ENCODE measurements at regions not wholly inside any gene's neighbourhood (a gene's known extent, or its start where the extent isn't known, plus 50 kb on each side); places are given as distances from the start of the nearest gene placed in this dataset.

- CTCF ChIA-PET: no interaction called here
- TF ChIP-seq CTCF (IDR thresholded peaks at IDR 0.05): no peak
- Mint-ChIP-seq H3K9me3 (no peaks in the 10 kb centered on the region), H3K27ac (no peak overlapping the region), H3K36me3 (ENCODE audit: low read depth) (no peaks in the 10 kb centered on the region), H3K4me1 (ENCODE audit: low read depth) (no peaks in the 10 kb centered on the region), H3K27me3 (no peaks in the 10 kb centered on the region), H3K4me3 (no peak overlapping the region)
- peaks cover 0 to 2% of the 10 kb centered on the region in 2 experiments for H3K27me3 ChIP-seq (ENCODE audit: control insufficient read depth in 1 of 2, insufficient read depth in 2 of 2, low read length in 2 of 2)
- H3K4me3 ChIP-seq (ENCODE audit: low read length): no peak overlapping the region
- POLR2A ChIA-PET: no interaction called here
- no peak for ATAC-seq (ENCODE audit: poor library complexity)
- H3K36me3 ChIP-seq (ENCODE audit: insufficient read depth, low read length): no peaks in the 10 kb centered on the region
- no peaks in the 10 kb centered on the region for H3K9me3 ChIP-seq (ENCODE audit: control insufficient read depth in 1 of 2, insufficient read depth in 1 of 2, low read length in 2 of 2)
- intact Hi-C loops (cut with DNase I, micrococcal nuclease): no loop called here
- H3K4me1 ChIP-seq (ENCODE audit: insufficient read depth, low read length): no peaks in the 10 kb centered on the region
- no peak overlapping the region for H3K27ac ChIP-seq (ENCODE audit: low read depth in 1 of 2, low read length in 2 of 2)
- DNase-seq: no peak
Observed at GRCh38 chr2:191497822-191498221, 180.1 kb upstream of the NABP1 start.

GRCh38 chr2:191499050-191499449 is 178.9 kb upstream of the NABP1 start:
- H3K27me3 ChIP-seq (ENCODE audit: control insufficient read depth in 1 of 2, insufficient read depth in 2 of 2, low read length in 2 of 2): peaks cover 0 to 2% of the 10 kb centered on the region in 2 experiments
- DNase-seq (no peak), ATAC-seq (ENCODE audit: poor library complexity) (no peak)
- H3K4me3 Mint-ChIP-seq: no peak overlapping the region
- H3K27ac Mint-ChIP-seq: no peak overlapping the region
- ChIA-PET CTCF (no interaction called here), POLR2A (no interaction called here)
- no peak overlapping the region for H3K27ac ChIP-seq (ENCODE audit: low read depth in 1 of 2, low read length in 2 of 2)
- no peaks in the 10 kb centered on the region for H3K4me1 Mint-ChIP-seq (ENCODE audit: low read depth)
- H3K36me3 Mint-ChIP-seq (ENCODE audit: low read depth): no peaks in the 10 kb centered on the region
- no peak overlapping the region for H3K4me3 ChIP-seq (ENCODE audit: low read length)
- no peaks in the 10 kb centered on the region for H3K9me3 ChIP-seq (ENCODE audit: control insufficient read depth in 1 of 2, insufficient read depth in 1 of 2, low read length in 2 of 2)
- intact Hi-C loops (cut with DNase I, micrococcal nuclease): no loop called here
- no peaks in the 10 kb centered on the region for H3K27me3 Mint-ChIP-seq
- H3K36me3 ChIP-seq (ENCODE audit: insufficient read depth, low read length): no peaks in the 10 kb centered on the region
- H3K9me3 Mint-ChIP-seq: no peaks in the 10 kb centered on the region
- TF ChIP-seq CTCF (IDR thresholded peaks at IDR 0.05): no peak
- no peaks in the 10 kb centered on the region for H3K4me1 ChIP-seq (ENCODE audit: insufficient read depth, low read length)

DNA sequence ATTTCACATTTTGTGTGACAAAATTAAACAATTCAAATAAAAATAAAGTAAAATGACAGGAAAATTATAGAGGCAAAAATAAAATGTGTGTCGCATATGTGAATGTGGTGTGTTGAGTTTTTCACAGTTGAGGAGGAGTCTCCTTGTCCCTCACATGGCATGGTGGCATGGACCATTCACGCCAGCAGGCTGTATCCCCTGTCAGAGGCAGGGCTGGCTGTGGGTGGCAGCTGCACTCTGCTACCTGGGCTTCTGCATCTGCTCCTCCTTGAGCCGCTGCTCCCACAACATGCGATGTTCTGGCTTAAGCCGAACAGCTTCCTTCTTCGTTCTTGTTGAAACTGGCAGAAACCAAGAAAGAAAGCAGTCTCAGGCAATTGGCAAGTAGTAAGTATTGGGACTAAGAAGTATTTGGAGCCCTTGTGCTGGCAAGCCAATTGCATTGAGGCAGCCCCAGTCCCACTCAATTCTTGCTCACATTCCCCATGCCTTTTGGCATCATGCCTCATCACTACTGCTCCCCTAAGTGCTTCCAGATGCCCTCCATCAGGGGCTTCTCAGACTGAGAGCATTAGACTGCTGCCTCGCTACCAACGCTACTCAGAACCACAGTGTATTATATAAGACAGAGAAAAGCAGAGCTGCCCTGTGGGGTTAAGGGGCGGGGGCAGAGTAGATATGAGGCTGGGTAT is 177.9 kb upstream of the NABP1 start:
- no peaks in the 10 kb centered on the region for H3K9me3 Mint-ChIP-seq
- Histone ChIP-seq H3K9me3 (ENCODE audit: control insufficient read depth in 1 of 2, insufficient read depth in 1 of 2, low read length in 2 of 2) (no peaks in the 10 kb centered on the region), H3K4me3 (ENCODE audit: low read length) (no peak overlapping the region), H3K27me3 (ENCODE audit: control insufficient read depth in 1 of 2, insufficient read depth in 2 of 2, low read length in 2 of 2) (peaks cover 0 to 2% of the 10 kb centered on the region in 2 experiments), H3K27ac (ENCODE audit: low read depth in 1 of 2, low read length in 2 of 2) (no peak overlapping the region), H3K4me1 (ENCODE audit: insufficient read depth, low read length) (no peaks in the 10 kb centered on the region), H3K36me3 (ENCODE audit: insufficient read depth, low read length) (no peaks in the 10 kb centered on the region)
- no peak overlapping the region for H3K27ac Mint-ChIP-seq
- H3K36me3 Mint-ChIP-seq (ENCODE audit: low read depth): no peaks in the 10 kb centered on the region
- ATAC-seq (ENCODE audit: poor library complexity) (no peak), DNase-seq (no peak)
- peaks cover under 1% of the 10 kb centered on the region for H3K27me3 Mint-ChIP-seq
- intact Hi-C loops (cut with DNase I, micrococcal nuclease): no loop called here
- no peak for TF ChIP-seq CTCF (IDR thresholded peaks at IDR 0.05)
- no peak overlapping the region for H3K4me3 Mint-ChIP-seq
- ChIA-PET CTCF (no interaction called here), POLR2A (no interaction called here)
- H3K4me1 Mint-ChIP-seq (ENCODE audit: low read depth): no peaks in the 10 kb centered on the region

All from CD4-positive, alpha-beta T cell (primary cell).